GM12878 (cell line): ENCODE measurements at regions not wholly inside any gene's neighbourhood (a gene's known extent, or its start where the extent isn't known, plus 50 kb on each side); places are given as distances from the start of the nearest gene placed in this dataset.

Source experiments
- ATAC-seq: fragments of 200-7000 bp; cut with Tn5 transposase; 3 replicates; pipeline ENCODE4 v1.9.1; 2020; ENCODE audit warnings: mild to moderate bottlenecking, moderate library complexity
- BruUV-seq: library from RNA; stranded (reverse); fragments of 400-500 nt; replicated peaks from 2 replicates; lab custom pipeline; 2021; lab: Mats Ljungman, UMichigan
- CTCF ChIA-PET: fragments of 300-600 bp; sonication (Branson Sonifier 250); formaldehyde crosslinking; extraction: SDS; loops from one replicate; lab custom pipeline; 2021; ENCODE audit warnings: inconsistent platforms; lab: Yijun Ruan, JAX
- POLR2A ChIA-PET: fragments of 350-600 bp; formaldehyde crosslinking; extraction: SDS; loops from one replicate; lab custom pipeline; 2021; ENCODE audit warnings: inconsistent platforms; lab: Charles Lee
- RAD21 ChIA-PET: fragments of 300-600 bp; sonication (Branson Sonifier 250); formaldehyde crosslinking; loops from one replicate; lab custom pipeline; 2023; ENCODE audit warnings: antibody characterized with exemption; ENCODE audit not compliant: unreplicated experiment; lab: Charles Lee
- SMC1A ChIA-PET: fragments of 300-600 bp; sonication (Branson Sonifier 250); formaldehyde crosslinking; loops from one replicate; lab custom pipeline; 2023; ENCODE audit not compliant: unreplicated experiment, uncharacterized antibody; lab: Charles Lee
- DNase-seq: peaks from one replicate; pipeline ENCODE4 v3.0.0-alpha.2; 2011; ENCODE audit warnings: low read depth, low spot score
- FAIRE-seq: peaks from 3 replicates; lab custom pipeline; 2011; peaks lifted over from hg19 to GRCh38; lab: Jason Lieb, UNC
- H2AFZ ChIP-seq: 2 replicates; pipeline ENCODE4 v1.6.0; 2011; ENCODE audit warnings: low read depth, low read length, control low read depth; ENCODE audit not compliant: control insufficient read depth
- H3K27ac ChIP-seq: 2 replicates; pipeline ENCODE4 v1.5.1; 2011; ENCODE audit warnings: control low read depth; ENCODE audit not compliant: control insufficient read depth, insufficient read depth
- H3K27me3 ChIP-seq, 2 experiments: replicated peaks in 1 of 2; 2 replicates each; pipeline versions ENCODE4 v1.6.0 to v1.6.1; 2011; ENCODE audit warnings: low read length in 1 of 2; ENCODE audit not compliant: control insufficient read depth in 2 of 2, insufficient read depth in 2 of 2
- H3K36me3 ChIP-seq, 2 experiments: 2 replicates each; pipeline ENCODE4 v1.5.1; 2011; ENCODE audit warnings: low read length in 1 of 2; ENCODE audit not compliant: control insufficient read depth in 2 of 2, insufficient read depth in 2 of 2
- H3K4me1 ChIP-seq: 2 replicates; pipeline ENCODE4 v1.6.1; 2011; ENCODE audit warnings: mild to moderate bottlenecking, low read length, moderate library complexity, mixed read lengths; ENCODE audit not compliant: control insufficient read depth, insufficient read depth
- H3K4me2 ChIP-seq: 2 replicates; pipeline ENCODE4 v1.6.0; 2011; ENCODE audit warnings: control low read depth; ENCODE audit not compliant: control insufficient read depth, insufficient read depth
- H3K4me3 ChIP-seq: fragments of 200-600 bp; sonication (generic); 2 replicates; pipeline ENCODE4 v1.5.1; 2016
- H3K79me2 ChIP-seq: 2 replicates; pipeline ENCODE4 v1.6.0; 2011; ENCODE audit warnings: low read length; ENCODE audit not compliant: control insufficient read depth, insufficient read depth
- H3K9ac ChIP-seq: 2 replicates; pipeline ENCODE4 v1.8.0; 2011; ENCODE audit warnings: low read length, control low read depth, mixed read lengths; ENCODE audit not compliant: control insufficient read depth, insufficient read depth
- H3K9me3 ChIP-seq: replicated peaks from 3 replicates; pipeline ENCODE4 v1.5.1; 2011; ENCODE audit warnings: mild to moderate bottlenecking, low read length; ENCODE audit not compliant: control insufficient read depth, insufficient read depth
- H4K20me1 ChIP-seq: 2 replicates; pipeline ENCODE4 v1.6.0; 2011; ENCODE audit not compliant: control insufficient read depth, insufficient read depth
- CEBPZ ChIP-seq: fragments of 150-350 bp; IDR thresholded peaks from 2 replicates; pipeline ENCODE4 v1.6.1; 2016; ENCODE audit warnings: low read depth, low read length
- CHD1 ChIP-seq: IDR thresholded peaks from 2 replicates; pipeline ENCODE4 v1.6.1; 2012; ENCODE audit warnings: low read depth, low read length, improper control_type of control experiment
- E2F8 ChIP-seq: fragments of 450-650 bp; IDR thresholded peaks from 2 replicates; pipeline ENCODE4 v1.6.1; 2018; ENCODE audit warnings: mild to moderate bottlenecking, low read depth, moderate library complexity; ENCODE audit not compliant: partially characterized antibody
- JUNB ChIP-seq: IDR thresholded peaks from 2 replicates; pipeline ENCODE4 v1.6.1; 2016; ENCODE audit warnings: antibody characterized with exemption, mild to moderate bottlenecking
- JUND ChIP-seq: IDR thresholded peaks from 2 replicates; pipeline ENCODE4 v1.6.1; 2012; ENCODE audit warnings: low read depth, mild to moderate bottlenecking, low read length, improper control_type of control experiment, moderate library complexity
- MTA3 ChIP-seq: IDR thresholded peaks from 2 replicates; pipeline ENCODE4 v1.6.1; 2012; ENCODE audit warnings: low read length, inconsistent platforms, borderline replicate concordance
- NR2F1 ChIP-seq: fragments of 450-650 bp; conservative IDR thresholded peaks from 2 replicates; pipeline ENCODE4 v1.6.1; 2017; ENCODE audit warnings: mild to moderate bottlenecking
- SRF ChIP-seq, 2 experiments: IDR thresholded peaks; 2 replicates each; pipeline ENCODE4 v1.6.1; 2011; ENCODE audit warnings: low read depth in 2 of 2, low read length in 2 of 2, mild to moderate bottlenecking in 1 of 2, moderate library complexity in 1 of 2
- TBL1XR1 ChIP-seq: IDR thresholded peaks from 2 replicates; pipeline ENCODE4 v1.6.1; 2012; ENCODE audit warnings: low read depth, low read length, improper control_type of control experiment
- ZBTB33 ChIP-seq: fragments of 450-650 bp; IDR thresholded peaks from 2 replicates; pipeline ENCODE4 v1.6.1; 2017; ENCODE audit warnings: mild to moderate bottlenecking
- ZNF622 ChIP-seq: fragments of 450-650 bp; IDR thresholded peaks from 2 replicates; pipeline ENCODE4 v1.6.1; 2017; ENCODE audit warnings: mild to moderate bottlenecking, inconsistent platforms
- WGBS: methylation state at CpG from one replicate; pipeline ENCODE4 v1.1.6; 2016; ENCODE audit warnings: low lambda C conversion rate; ENCODE audit not compliant: insufficient replicate concordance, insufficient coverage; ENCODE audit errors: missing lambda C conversion rate; 5-methylcytosine and 5-hydroxymethylcytosine counted together
- in situ Hi-C: fragments of 300-500 bp; cut with MboI; formaldehyde crosslinking; loops from 9 replicates; pipeline ENCODE4 v1.14.3; 2018; ENCODE audit warnings: mixed read lengths
- intact Hi-C: fragments of 100-400 bp; cut with micrococcal nuclease; formaldehyde crosslinking; loops from one replicate; pipeline ENCODE4 v1.14.2; 2022; ENCODE audit not compliant: unreplicated experiment

- no peak for TF ChIP-seq CEBPZ
Observed at GRCh38 chr1:69497441-69498221, 70.1 kb upstream of the LRRC7 start (continued).

GRCh38 chr1:69498711-69499110 lies 69.0 kb upstream of the LRRC7 start:
- H3K79me2 ChIP-seq: no peaks in the 10 kb centered on the region
- H4K20me1 ChIP-seq: no peaks in the 10 kb centered on the region
- ChIA-PET POLR2A (no interaction called here), SMC1A (no interaction called here), CTCF (no interaction called here), RAD21 (no interaction called here)
- no peaks in the 10 kb centered on the region for H3K27me3 ChIP-seq
- DNase-seq: no peak
- no peak overlapping the region for H3K27ac ChIP-seq
- ATAC-seq: no peak
- H3K4me2 ChIP-seq: no peak overlapping the region
- no peak overlapping the region for H3K9ac ChIP-seq
- in situ Hi-C loops: no loop called here
- 88% methylated on average over 1 of the region's 1 CpG for WGBS
- no peaks in the 10 kb centered on the region for H3K36me3 ChIP-seq
- BruUV-seq: no TSS peak
- no peaks in the 10 kb centered on the region for H3K9me3 ChIP-seq
- no peaks in the 10 kb centered on the region for H3K4me1 ChIP-seq
- intact Hi-C loops: no loop called here
- no peak overlapping the region for H2AFZ ChIP-seq
- no peak for FAIRE-seq
- H3K4me3 ChIP-seq: no peak overlapping the region
- TF ChIP-seq ZNF622 (no peak), ZBTB33 (no peak), E2F8 (no peak), SRF (IDR thresholded peaks at IDR 0.05; ENCODE audit: low read depth in 2 of 2, low read length in 2 of 2) (no peak), NR2F1 (no peak), MTA3 (no peak), JUND (no peak), CHD1 (no peak), TBL1XR1 (no peak), JUNB (no peak)
